OCI-LY7 (cell line): ENCODE measurements at regions not wholly inside any gene's neighbourhood (a gene's known extent, or its start where the extent isn't known, plus 50 kb on each side); places are given as distances from the start of the nearest gene placed in this dataset.

Source experiments
- BruUV-seq: library from RNA; stranded (reverse); fragments of 400-500 nt; replicated peaks from 2 replicates; lab custom pipeline; 2021; lab: Mats Ljungman, UMichigan
- CTCF ChIA-PET: fragments of 300-600 bp; sonication (Branson Sonifier 250); formaldehyde crosslinking; loops from one replicate; lab custom pipeline; 2022; ENCODE audit warnings: antibody characterized with exemption; ENCODE audit not compliant: unreplicated experiment; lab: Charles Lee
- POLR2A ChIA-PET: fragments of 300-600 bp; sonication (Branson Sonifier 250); formaldehyde crosslinking; loops from one replicate; lab custom pipeline; 2022; ENCODE audit warnings: antibody characterized with exemption; lab: Charles Lee
- DNase-seq: peaks from one replicate; pipeline ENCODE4 v3.0.0-alpha.2; 2015; ENCODE audit warnings: low spot score
- H2AFZ ChIP-seq: fragments of 200-600 bp; sonication (generic), shearing (Covaris generic); 2 replicates; pipeline ENCODE4 v1.6.1; 2014; ENCODE audit warnings: mild to moderate bottlenecking, antibody characterized with exemption, low read length, moderate library complexity
- H3K27ac ChIP-seq: fragments of 200-600 bp; sonication (generic); 2 replicates; pipeline ENCODE4 v1.5.1; 2014; ENCODE audit warnings: mixed run types, low read depth, mild to moderate bottlenecking, moderate library complexity, low read length, inconsistent platforms; ENCODE audit not compliant: poor library complexity, severe bottlenecking
- H3K36me3 ChIP-seq: fragments of 200-600 bp; sonication (generic); 2 replicates; pipeline ENCODE4 v1.6.1; 2014; ENCODE audit warnings: mild to moderate bottlenecking, antibody characterized with exemption, low read length, moderate library complexity, mixed read lengths; ENCODE audit not compliant: insufficient read depth
- H3K4me1 ChIP-seq: fragments of 200-600 bp; sonication (generic); 2 replicates; pipeline ENCODE4 v1.5.1; 2014; ENCODE audit warnings: mild to moderate bottlenecking, low read length; ENCODE audit not compliant: insufficient read depth, poor library complexity, severe bottlenecking
- H3K4me2 ChIP-seq: fragments of 200-600 bp; sonication (generic); 2 replicates; pipeline ENCODE4 v1.6.1; 2014; ENCODE audit warnings: mild to moderate bottlenecking, low read length
- H3K4me3 ChIP-seq: fragments of 200-600 bp; sonication (generic); 2 replicates; pipeline ENCODE4 v1.5.1; 2014; ENCODE audit warnings: mild to moderate bottlenecking, low read depth, low read length; ENCODE audit not compliant: poor library complexity, severe bottlenecking
- H3K79me2 ChIP-seq: fragments of 200-600 bp; sonication (generic); 2 replicates; pipeline ENCODE4 v1.6.1; 2016; ENCODE audit warnings: low read depth, mild to moderate bottlenecking, low read length, moderate library complexity, mixed read lengths; ENCODE audit not compliant: insufficient read depth
- H3K9me2 ChIP-seq: fragments of 200-600 bp; sonication (generic); 2 replicates; pipeline ENCODE4 v1.6.1; 2016; ENCODE audit warnings: mild to moderate bottlenecking, low read length, mixed read lengths; ENCODE audit not compliant: insufficient read depth
- H3K9me3 ChIP-seq: fragments of 200-600 bp; sonication (generic); 2 replicates; pipeline ENCODE4 v1.6.1; 2014; ENCODE audit warnings: mild to moderate bottlenecking, mixed run types, low read length, mixed read lengths
- H4K20me1 ChIP-seq: fragments of 200-600 bp; sonication (generic); 2 replicates; pipeline ENCODE4 v1.6.1; 2014; ENCODE audit warnings: mild to moderate bottlenecking, antibody characterized with exemption, low read length, moderate library complexity, mixed read lengths; ENCODE audit not compliant: insufficient read depth
- CTCF ChIP-seq: fragments of 200-600 bp; sonication (generic); conservative IDR thresholded peaks from 2 replicates; pipeline ENCODE4 v1.5.1; 2014; ENCODE audit warnings: mild to moderate bottlenecking, antibody characterized with exemption, low read length, moderate library complexity, mixed read lengths
- EZH2phosphoT487 ChIP-seq: fragments of 200-600 bp; sonication (generic); IDR thresholded peaks from 2 replicates; pipeline ENCODE4 v1.6.1; 2018; ENCODE audit warnings: low read depth, borderline replicate concordance, mild to moderate bottlenecking, mixed run types, antibody characterized with exemption, low read length, moderate library complexity, mixed read lengths
- intact Hi-C: fragments of 100-400 bp; cut with micrococcal nuclease; formaldehyde crosslinking; loops from one replicate; pipeline ENCODE4 v1.10.0; 2022; ENCODE audit not compliant: unreplicated experiment

GRCh38 chr7:9324513-9324912 lies 891.1 kb downstream of the NXPH1 start:
- Histone ChIP-seq H3K4me3 (no peak overlapping the region), H3K27ac (no peak overlapping the region), H3K9me3 (no peaks in the 10 kb centered on the region), H3K4me2 (no peak overlapping the region), H4K20me1 (no peaks in the 10 kb centered on the region), H3K36me3 (no peaks in the 10 kb centered on the region), H3K79me2 (no peaks in the 10 kb centered on the region), H2AFZ (no peak overlapping the region), H3K9me2 (no peaks in the 10 kb centered on the region), H3K4me1 (no peaks in the 10 kb centered on the region)
- no peak for DNase-seq
- TF ChIP-seq CTCF (no peak), EZH2phosphoT487 (no peak)
- ChIA-PET CTCF (no interaction called here), POLR2A (no interaction called here)
- intact Hi-C loops, result no loop called here
- BruUV-seq, result no TSS peak

- Histone ChIP-seq H3K9me2 (no peaks in the 10 kb centered on the region), H4K20me1 (no peaks in the 10 kb centered on the region), H3K4me3 (no peak overlapping the region), H3K36me3 (no peaks in the 10 kb centered on the region), H3K4me2 (no peak overlapping the region), H3K79me2 (no peaks in the 10 kb centered on the region), H3K9me3 (no peaks in the 10 kb centered on the region), H3K27ac (no peak overlapping the region), H3K4me1 (no peaks in the 10 kb centered on the region), H2AFZ (no peak overlapping the region)
- TF ChIP-seq EZH2phosphoT487, result no peak
- no peak for TF ChIP-seq CTCF
- ChIA-PET POLR2A (no interaction called here), CTCF (no interaction called here)
- DNase-seq, result no peak
- intact Hi-C loops, result no loop called here
- no TSS peak for BruUV-seq
Observed at GRCh38 chr7:9328296-9328695, 894.9 kb downstream of the NXPH1 start.

- ChIA-PET CTCF (no interaction called here), POLR2A (no interaction called here)
- no peaks in the 10 kb centered on the region for H3K9me3 ChIP-seq
- no TSS peak for BruUV-seq
- H3K4me3 ChIP-seq, result no peak overlapping the region
- no peak overlapping the region for H2AFZ ChIP-seq
- H3K36me3 ChIP-seq, result no peaks in the 10 kb centered on the region
- H3K27ac ChIP-seq, result no peak overlapping the region
- no peaks in the 10 kb centered on the region for H3K9me2 ChIP-seq
- no peaks in the 10 kb centered on the region for H3K4me1 ChIP-seq
- H3K79me2 ChIP-seq, result no peaks in the 10 kb centered on the region
- intact Hi-C loops, result no loop called here
- no peak for TF ChIP-seq EZH2phosphoT487
- no peak for TF ChIP-seq CTCF
- no peak for DNase-seq
- H4K20me1 ChIP-seq, result no peaks in the 10 kb centered on the region
- no peak overlapping the region for H3K4me2 ChIP-seq
Observed at GRCh38 chr7:9349625-9350024, 916.2 kb downstream of the NXPH1 start.
